Calu3 (cell line): ENCODE measurements at regions not wholly inside any gene's neighbourhood (a gene's known extent, or its start where the extent isn't known, plus 50 kb on each side); places are given as distances from the start of the nearest gene placed in this dataset.

Source experiments
- BruUV-seq: library from RNA; stranded (reverse); fragments of 400-500 nt; replicated peaks from 2 replicates; lab custom pipeline; 2021; lab: Mats Ljungman, UMichigan
- CTCF ChIA-PET: fragments of 300-600 bp; sonication (Branson Sonifier 250); formaldehyde crosslinking; loops from one replicate; lab custom pipeline; 2022; ENCODE audit warnings: antibody characterized with exemption; lab: Charles Lee
- DNase-seq: peaks from one replicate; pipeline ENCODE4 v3.0.0; 2022
- H3K27ac Mint-ChIP-seq: one replicate; pipeline ENCODE4 v1.8.0; 2022; ENCODE audit warnings: mixed read lengths; ENCODE audit not compliant: unreplicated experiment
- H3K27me3 Mint-ChIP-seq: one replicate; pipeline ENCODE4 v1.8.0; 2022; ENCODE audit warnings: mixed read lengths; ENCODE audit not compliant: unreplicated experiment
- H3K36me3 Mint-ChIP-seq: one replicate; pipeline ENCODE4 v1.8.0; 2022; ENCODE audit warnings: mild to moderate bottlenecking, moderate library complexity, mixed read lengths; ENCODE audit not compliant: insufficient read depth, unreplicated experiment
- H3K4me1 Mint-ChIP-seq: one replicate; pipeline ENCODE4 v1.8.0; 2022; ENCODE audit warnings: mild to moderate bottlenecking, low read depth, mixed read lengths; ENCODE audit not compliant: unreplicated experiment
- H3K4me3 Mint-ChIP-seq: one replicate; pipeline ENCODE4 v1.8.0; 2022; ENCODE audit warnings: mild to moderate bottlenecking, low read depth, moderate library complexity, mixed read lengths; ENCODE audit not compliant: unreplicated experiment
- H3K9me3 Mint-ChIP-seq: one replicate; pipeline ENCODE4 v1.8.0; 2022; ENCODE audit warnings: low read depth, mixed read lengths; ENCODE audit not compliant: unreplicated experiment
- intact Hi-C: fragments of 100-400 bp; cut with micrococcal nuclease; formaldehyde crosslinking; loops from one replicate; pipeline ENCODE4 v1.10.0; 2022; ENCODE audit not compliant: unreplicated experiment
- TF ChIP-seq, protein P1 (sequence below): fragments of 200-600 bp; IDR thresholded peaks from one replicate; pipeline ENCODE4 v1.8.0; 2022; ENCODE audit warnings: antibody characterized with exemption; ENCODE audit not compliant: unreplicated experiment

DNA sequence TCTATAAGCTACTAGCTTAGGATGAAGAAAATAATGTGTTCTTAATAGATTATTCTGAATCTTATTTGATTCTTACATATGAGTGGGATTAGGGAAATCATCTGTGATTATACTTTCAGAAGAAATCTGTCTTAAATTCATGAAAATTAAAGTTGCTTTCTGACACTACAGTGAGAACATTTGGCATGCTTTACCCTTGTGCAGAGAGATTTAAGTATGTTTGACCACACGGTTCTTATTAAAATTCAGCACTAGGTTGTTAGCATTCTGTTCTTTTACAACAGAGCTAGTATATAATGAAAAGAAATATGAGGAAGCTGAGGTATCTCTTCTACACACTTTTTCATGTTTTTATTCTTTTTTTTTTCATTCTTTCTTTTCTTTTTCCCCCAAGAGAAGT is 2723.9 kb downstream of the PCDH9 start:
- CTCF ChIA-PET: no interaction called here
- peaks cover 6% of the 10 kb centered on the region for H3K9me3 Mint-ChIP-seq
- BruUV-seq: no TSS peak
- intact Hi-C loops: no loop called here
- H3K36me3 Mint-ChIP-seq: no peaks in the 10 kb centered on the region
- no peaks in the 10 kb centered on the region for H3K4me1 Mint-ChIP-seq
- no peaks in the 10 kb centered on the region for H3K27me3 Mint-ChIP-seq
- TF ChIP-seq, protein P1, sequence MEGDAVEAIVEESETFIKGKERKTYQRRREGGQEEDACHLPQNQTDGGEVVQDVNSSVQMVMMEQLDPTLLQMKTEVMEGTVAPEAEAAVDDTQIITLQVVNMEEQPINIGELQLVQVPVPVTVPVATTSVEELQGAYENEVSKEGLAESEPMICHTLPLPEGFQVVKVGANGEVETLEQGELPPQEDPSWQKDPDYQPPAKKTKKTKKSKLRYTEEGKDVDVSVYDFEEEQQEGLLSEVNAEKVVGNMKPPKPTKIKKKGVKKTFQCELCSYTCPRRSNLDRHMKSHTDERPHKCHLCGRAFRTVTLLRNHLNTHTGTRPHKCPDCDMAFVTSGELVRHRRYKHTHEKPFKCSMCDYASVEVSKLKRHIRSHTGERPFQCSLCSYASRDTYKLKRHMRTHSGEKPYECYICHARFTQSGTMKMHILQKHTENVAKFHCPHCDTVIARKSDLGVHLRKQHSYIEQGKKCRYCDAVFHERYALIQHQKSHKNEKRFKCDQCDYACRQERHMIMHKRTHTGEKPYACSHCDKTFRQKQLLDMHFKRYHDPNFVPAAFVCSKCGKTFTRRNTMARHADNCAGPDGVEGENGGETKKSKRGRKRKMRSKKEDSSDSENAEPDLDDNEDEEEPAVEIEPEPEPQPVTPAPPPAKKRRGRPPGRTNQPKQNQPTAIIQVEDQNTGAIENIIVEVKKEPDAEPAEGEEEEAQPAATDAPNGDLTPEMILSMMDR: no peak
- no peak for DNase-seq
- H3K4me3 Mint-ChIP-seq: no peak overlapping the region
- H3K27ac Mint-ChIP-seq: no peak overlapping the region

DNA sequence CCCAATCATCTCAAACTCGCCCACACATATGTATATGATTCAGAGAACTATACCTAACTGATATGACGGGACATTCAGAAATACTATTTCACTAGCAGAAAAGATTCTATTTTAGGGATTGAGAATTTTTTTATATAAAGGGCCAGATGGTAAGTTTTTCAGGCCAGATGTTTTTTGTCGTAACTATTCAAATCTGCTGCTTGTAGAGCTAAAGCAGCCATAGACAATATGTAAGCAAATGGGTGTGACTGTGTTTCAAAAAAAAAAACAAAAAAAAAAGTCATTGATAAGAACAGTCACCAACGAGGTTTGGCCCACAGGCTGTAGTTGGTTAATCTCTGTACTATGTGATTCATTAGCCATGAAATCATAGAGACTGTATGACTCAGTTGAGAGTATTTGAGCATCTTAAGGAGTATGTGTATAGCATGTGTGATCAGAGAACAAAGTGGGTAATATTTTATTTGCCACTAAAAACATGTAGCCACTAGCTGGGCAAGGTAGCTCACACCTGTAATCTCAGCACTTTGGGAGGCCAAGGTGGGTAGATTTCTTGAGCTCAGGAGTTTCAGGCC is 2724.7 kb downstream of the PCDH9 start:
- TF ChIP-seq, protein P1: no peak
- Mint-ChIP-seq H3K4me1 (no peaks in the 10 kb centered on the region), H3K36me3 (no peaks in the 10 kb centered on the region), H3K27ac (no peak overlapping the region), H3K27me3 (no peaks in the 10 kb centered on the region), H3K4me3 (no peak overlapping the region), H3K9me3 (peaks cover 6% of the 10 kb centered on the region)
- intact Hi-C loops: no loop called here
- CTCF ChIA-PET: no interaction called here
- no peak for DNase-seq
- BruUV-seq: no TSS peak

DNA sequence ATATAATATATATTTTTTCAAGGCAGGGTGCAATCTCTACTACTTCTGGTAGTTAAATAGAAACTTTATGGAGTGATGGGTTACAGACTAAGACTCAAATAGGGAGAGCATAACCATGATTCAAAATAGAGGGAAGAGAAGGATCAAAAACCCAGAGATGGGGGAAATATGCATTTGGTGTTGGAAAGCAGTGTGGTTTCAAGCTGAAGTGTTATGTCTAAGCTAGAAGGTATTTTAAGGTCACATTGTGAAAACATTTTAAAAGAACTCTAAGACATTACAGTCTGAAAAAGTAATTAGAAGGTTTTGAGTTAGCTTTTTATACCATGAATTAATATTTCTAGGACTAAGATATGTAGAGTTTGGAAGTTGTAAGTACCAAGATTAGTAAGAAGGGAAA is 2741.4 kb downstream of the PCDH9 start:
- no peaks in the 10 kb centered on the region for H3K9me3 Mint-ChIP-seq
- H3K27ac Mint-ChIP-seq: no peak overlapping the region
- H3K4me3 Mint-ChIP-seq: no peak overlapping the region
- no peaks in the 10 kb centered on the region for H3K4me1 Mint-ChIP-seq
- CTCF ChIA-PET: no interaction called here
- no peak for DNase-seq
- intact Hi-C loops: no loop called here
- BruUV-seq: no TSS peak
- TF ChIP-seq, protein P1: no peak
- H3K27me3 Mint-ChIP-seq: no peaks in the 10 kb centered on the region
- H3K36me3 Mint-ChIP-seq: no peaks in the 10 kb centered on the region

DNA sequence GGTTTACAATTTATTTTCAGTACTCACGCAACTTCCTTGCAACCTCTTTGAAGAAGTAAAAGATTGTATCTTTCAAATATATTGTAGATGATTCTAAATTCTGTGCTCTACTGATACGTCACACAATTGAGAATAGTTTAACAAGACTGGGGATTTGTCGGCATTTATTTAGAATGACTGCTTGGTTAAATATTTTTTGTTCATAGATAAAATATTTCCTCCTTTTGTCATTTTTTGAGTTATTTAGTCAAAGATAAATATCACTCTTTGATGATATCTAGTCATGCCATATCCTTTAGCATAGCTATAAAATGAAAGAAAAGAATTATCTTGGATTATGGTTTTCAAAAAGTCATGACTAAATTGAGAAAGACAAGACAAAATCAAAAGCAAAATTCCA is 2747.8 kb downstream of the PCDH9 start:
- H3K9me3 Mint-ChIP-seq: no peaks in the 10 kb centered on the region
- H3K4me3 Mint-ChIP-seq: no peak overlapping the region
- H3K4me1 Mint-ChIP-seq: no peaks in the 10 kb centered on the region
- BruUV-seq: no TSS peak
- TF ChIP-seq, protein P1: no peak
- no peak for DNase-seq
- intact Hi-C loops: no loop called here
- no peak overlapping the region for H3K27ac Mint-ChIP-seq
- no peaks in the 10 kb centered on the region for H3K36me3 Mint-ChIP-seq
- H3K27me3 Mint-ChIP-seq: no peaks in the 10 kb centered on the region
- CTCF ChIA-PET: no interaction called here
